OCI-LY1 (cell line): ENCODE measurements at regions not wholly inside any gene's neighbourhood (a gene's known extent, or its start where the extent isn't known, plus 50 kb on each side); places are given as distances from the start of the nearest gene placed in this dataset.

Experiments
- CTCF ChIP-seq: fragments of 200-600 bp; sonication (generic), shearing (Covaris generic); IDR thresholded peaks from 2 replicates; pipeline ENCODE4 v1.5.1; 2017; ENCODE audit warnings: mild to moderate bottlenecking, antibody characterized with exemption, low read length, moderate library complexity, mixed read lengths
- EZH2 ChIP-seq: fragments of 200-600 bp; sonication (generic), shearing (Covaris generic); IDR thresholded peaks from 2 replicates; pipeline ENCODE4 v1.8.0; 2017; ENCODE audit warnings: borderline replicate concordance, mixed run types, mild to moderate bottlenecking, antibody characterized with exemption, low read length, moderate library complexity, mixed read lengths

GRCh38 chr14:27186048-27186447 lies 588.2 kb upstream of the NOVA1 start:
- TF ChIP-seq EZH2 (no peak), CTCF (no peak)
